ENCODE measurements at regions not wholly inside any gene's neighbourhood (a gene's known extent, or its start where the extent isn't known, plus 50 kb on each side); places are given as distances from the start of the nearest gene placed in this dataset.
A peak's percentile ranks its signal among the peaks of the same experiment; 100 is the strongest.

GRCh38 chr2:190742431-190742830, 93.5 kb downstream of the NAB1 start:
- H3K36me3 Mint-ChIP-seq (ENCODE audit: low read depth) = no peaks in the 10 kb centered on the region
- H3K4me3 Mint-ChIP-seq = no peak overlapping the region
- H3K4me1 Mint-ChIP-seq (ENCODE audit: low read depth) = peaks cover 18% of the 10 kb centered on the region
- TF ChIP-seq CTCF (IDR thresholded peaks at IDR 0.05) = no peak
- ATAC-seq (peak; percentile 24), DNase-seq (no peak)
- H3K27ac Mint-ChIP-seq = no peak overlapping the region
- intact Hi-C loops (cut with micrococcal nuclease) = no loop called here
- ChIA-PET CTCF (interaction anchor here (0.9 to 1.5 kb wide), 2 partner anchors 11 to 107 kb away, joined by 3 to 4 read pairs; no protein-coding TSS in a partner anchor), POLR2A (interaction anchor here (0.8 to 0.9 kb wide), 2 partner anchors 11 to 20 kb away, joined by 3 read pairs; no protein-coding TSS in a partner anchor)
- H3K27me3 Mint-ChIP-seq = peaks cover 1% of the 10 kb centered on the region
- H3K9me3 Mint-ChIP-seq = no peaks in the 10 kb centered on the region

GRCh38 chr2:190744041-190744440, 95.2 kb downstream of the NAB1 start:
- no peak overlapping the region for H3K4me3 Mint-ChIP-seq
- TF ChIP-seq CTCF (IDR thresholded peaks at IDR 0.05) = no peak
- ChIA-PET CTCF (interaction anchor here (0.7 to 1.5 kb wide), 2 partner anchors 64 to 106 kb away, joined by 3 read pairs; no protein-coding TSS in a partner anchor), POLR2A (no interaction called here)
- peaks cover 19% of the 10 kb centered on the region for H3K4me1 Mint-ChIP-seq (ENCODE audit: low read depth)
- ATAC-seq (peak; percentile 64), DNase-seq (peak; percentile 31)
- H3K36me3 Mint-ChIP-seq (ENCODE audit: low read depth) = no peaks in the 10 kb centered on the region
- no peaks in the 10 kb centered on the region for H3K9me3 Mint-ChIP-seq
- intact Hi-C loops (cut with micrococcal nuclease) = no loop called here
- no peak overlapping the region for H3K27ac Mint-ChIP-seq
- H3K27me3 Mint-ChIP-seq = peaks cover 1% of the 10 kb centered on the region

GRCh38 chr2:190746971-190747761, 98.3 kb downstream of the NAB1 start:
- CTCF ChIA-PET = no interaction called here
- TF ChIP-seq CTCF (IDR thresholded peaks at IDR 0.05) = no peak
- no peak for DNase-seq
- H3K4me1 Mint-ChIP-seq (ENCODE audit: low read depth) = peaks cover 19% of the 10 kb centered on the region
- H3K9me3 Mint-ChIP-seq = no peaks in the 10 kb centered on the region
- POLR2A ChIA-PET = interaction anchor here (0.8 kb wide), 1 partner anchor 73 kb away, joined by 3 read pairs; no protein-coding TSS in a partner anchor
- no peak overlapping the region for H3K4me3 Mint-ChIP-seq
- H3K27ac Mint-ChIP-seq = no peak overlapping the region
- peak; percentile 39 for ATAC-seq
- H3K36me3 Mint-ChIP-seq (ENCODE audit: low read depth) = no peaks in the 10 kb centered on the region
- intact Hi-C loops (cut with micrococcal nuclease) = no loop called here
- H3K27me3 Mint-ChIP-seq = peaks cover 1% of the 10 kb centered on the region

- Mint-ChIP-seq H3K4me3 (no peak overlapping the region), H3K4me1 (ENCODE audit: low read depth) (peaks cover 12% of the 10 kb centered on the region), H3K27me3 (peaks cover 1% of the 10 kb centered on the region), H3K27ac (no peak overlapping the region), H3K9me3 (no peaks in the 10 kb centered on the region), H3K36me3 (ENCODE audit: low read depth) (no peaks in the 10 kb centered on the region)
- POLR2A ChIA-PET = no interaction called here
- ATAC-seq (no peak), DNase-seq (no peak)
- no peak for TF ChIP-seq CTCF (IDR thresholded peaks at IDR 0.05)
- intact Hi-C loops (cut with micrococcal nuclease) = no loop called here
- CTCF ChIA-PET = interaction anchor here (1.0 to 1.4 kb wide), 3 partner anchors 14 to 24 kb away, joined by 3 read pairs; no protein-coding TSS in a partner anchor
Measured at GRCh38 chr2:190748966-190749365, 100.1 kb downstream of the NAB1 start.

GRCh38 chr2:190755772-190756415, 107.0 kb downstream of the NAB1 start:
- TF ChIP-seq CTCF (IDR thresholded peaks at IDR 0.05) = no peak
- no peak overlapping the region for H3K4me3 Mint-ChIP-seq
- no peak overlapping the region for H3K27ac Mint-ChIP-seq
- peaks cover 19% of the 10 kb centered on the region for H3K4me1 Mint-ChIP-seq (ENCODE audit: low read depth)
- CTCF ChIA-PET = no interaction called here
- peaks cover 2% of the 10 kb centered on the region for H3K36me3 Mint-ChIP-seq (ENCODE audit: low read depth)
- ATAC-seq = no peak
- POLR2A ChIA-PET = no interaction called here
- no peak for DNase-seq
- H3K9me3 Mint-ChIP-seq = peaks cover 6% of the 10 kb centered on the region
- no peaks in the 10 kb centered on the region for H3K27me3 Mint-ChIP-seq
- intact Hi-C loops (cut with micrococcal nuclease) = no loop called here
